ENCODE measurements at regions not wholly inside any gene's neighbourhood (a gene's known extent, or its start where the extent isn't known, plus 50 kb on each side); places are given as distances from the start of the nearest gene placed in this dataset.

- ChIA-PET CTCF (no interaction called here), POLR2A (no interaction called here)
- ATAC-seq (no peak), DNase-seq (no peak)
- intact Hi-C loops (cut with micrococcal nuclease) = no loop called here
- peaks cover 0 to 16% (median 3%) of the 10 kb centered on the region in 5 donors for H3K27me3 Mint-ChIP-seq
- no peak overlapping the region for H3K4me3 Mint-ChIP-seq
- Histone ChIP-seq H3K36me3 (ENCODE audit: control insufficient read depth in 2 of 3, insufficient read depth in 3 of 3, low read length in 3 of 3) (no peaks in the 10 kb centered on the region), H3K27me3 (ENCODE audit: control insufficient read depth in 2 of 2, insufficient read depth in 2 of 2, low read length in 2 of 2) (no peaks in the 10 kb centered on the region), H3K9me3 (ENCODE audit: control insufficient read depth in 2 of 3, low read length in 3 of 3) (no peaks in the 10 kb centered on the region), H3K4me1 (ENCODE audit: control insufficient read depth in 2 of 2, insufficient read depth in 2 of 2, low read length in 2 of 2) (no peaks in the 10 kb centered on the region), H3K27ac (ENCODE audit: low read depth, low read length) (no peak overlapping the region), H3K4me3 (ENCODE audit: low read length) (no peak overlapping the region)
- peaks cover 0 to 4% (median 0%) of the 10 kb centered on the region in 11 donors for H3K9me3 Mint-ChIP-seq
- no peak overlapping the region for H3K27ac Mint-ChIP-seq
- no peaks in the 10 kb centered on the region for H3K36me3 Mint-ChIP-seq
- peaks cover 0 to 4% (median 0%) of the 10 kb centered on the region in 7 donors for H3K4me1 Mint-ChIP-seq
These were observed 78.0 kb downstream of the CYRIA start for GRCh38 chr2:16587601-16588000.

- peaks cover 0 to 21% (median under 1%) of the 10 kb centered on the region in 5 donors for H3K27me3 Mint-ChIP-seq
- peaks cover 0 to 4% (median 0%) of the 10 kb centered on the region in 7 donors for H3K4me1 Mint-ChIP-seq
- intact Hi-C loops (cut with micrococcal nuclease) = no loop called here
- no peak overlapping the region for H3K27ac Mint-ChIP-seq
- ChIA-PET POLR2A (no interaction called here), CTCF (no interaction called here)
- no peaks in the 10 kb centered on the region for H3K36me3 ChIP-seq (ENCODE audit: control insufficient read depth in 2 of 3, insufficient read depth in 3 of 3, low read length in 3 of 3)
- H3K9me3 Mint-ChIP-seq = peaks cover 0 to 4% (median 0%) of the 10 kb centered on the region in 11 donors
- ATAC-seq = peak; percentile 70
- H3K4me3 ChIP-seq (ENCODE audit: low read length) = no peak overlapping the region
- DNase-seq = no peak
- H3K27me3 ChIP-seq (ENCODE audit: control insufficient read depth in 2 of 2, insufficient read depth in 2 of 2, low read length in 2 of 2) = no peaks in the 10 kb centered on the region
- H3K9me3 ChIP-seq (ENCODE audit: control insufficient read depth in 2 of 3, low read length in 3 of 3) = no peaks in the 10 kb centered on the region
- H3K4me1 ChIP-seq (ENCODE audit: control insufficient read depth in 2 of 2, insufficient read depth in 2 of 2, low read length in 2 of 2) = no peaks in the 10 kb centered on the region
- no peaks in the 10 kb centered on the region for H3K36me3 Mint-ChIP-seq
- no peak overlapping the region for H3K4me3 Mint-ChIP-seq
- no peak overlapping the region for H3K27ac ChIP-seq (ENCODE audit: low read depth, low read length)
These were observed 80.7 kb downstream of the CYRIA start for GRCh38 chr2:16584824-16585540.

DNA sequence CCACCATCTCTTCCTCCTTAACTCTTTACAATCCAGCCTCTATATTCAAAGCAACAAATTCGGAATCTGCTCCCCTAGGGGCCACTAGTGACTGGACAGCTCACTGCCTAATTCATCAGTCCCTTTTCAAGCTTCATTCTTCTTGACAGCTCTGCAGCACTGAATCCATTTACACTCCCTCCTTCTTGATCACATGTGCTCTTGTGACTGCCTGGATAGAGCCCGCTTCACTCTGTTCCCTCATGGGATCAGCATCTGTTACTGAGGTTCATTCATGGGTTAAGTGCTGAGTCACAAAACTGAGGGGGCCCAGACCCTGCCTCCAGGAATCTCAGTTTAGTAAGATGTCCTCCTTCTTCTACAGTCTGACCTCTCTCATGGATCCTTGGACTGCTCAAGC lies 81.5 kb downstream of the CYRIA start:
- Mint-ChIP-seq H3K4me1 (peaks cover 0 to 4% (median 0%) of the 10 kb centered on the region in 7 donors), H3K4me3 (no peak overlapping the region), H3K27me3 (peaks cover 0 to 20% (median 0%) of the 10 kb centered on the region in 5 donors), H3K27ac (no peak overlapping the region), H3K36me3 (no peaks in the 10 kb centered on the region), H3K9me3 (peaks cover 0 to 4% (median 0%) of the 10 kb centered on the region in 11 donors)
- Histone ChIP-seq H3K4me3 (ENCODE audit: low read length) (no peak overlapping the region), H3K4me1 (ENCODE audit: control insufficient read depth in 2 of 2, insufficient read depth in 2 of 2, low read length in 2 of 2) (no peaks in the 10 kb centered on the region), H3K9me3 (ENCODE audit: control insufficient read depth in 2 of 3, low read length in 3 of 3) (no peaks in the 10 kb centered on the region), H3K36me3 (ENCODE audit: control insufficient read depth in 2 of 3, insufficient read depth in 3 of 3, low read length in 3 of 3) (no peaks in the 10 kb centered on the region), H3K27me3 (ENCODE audit: control insufficient read depth in 2 of 2, insufficient read depth in 2 of 2, low read length in 2 of 2) (no peaks in the 10 kb centered on the region), H3K27ac (ENCODE audit: low read depth, low read length) (no peak overlapping the region)
- intact Hi-C loops (cut with micrococcal nuclease) = no loop called here
- POLR2A ChIA-PET = no interaction called here
- CTCF ChIA-PET = interaction anchor here (0.6 kb wide), 1 partner anchor 33 kb away, joined by 3 read pairs; no protein-coding TSS in a partner anchor
- ATAC-seq (no peak), DNase-seq (no peak)

DNA sequence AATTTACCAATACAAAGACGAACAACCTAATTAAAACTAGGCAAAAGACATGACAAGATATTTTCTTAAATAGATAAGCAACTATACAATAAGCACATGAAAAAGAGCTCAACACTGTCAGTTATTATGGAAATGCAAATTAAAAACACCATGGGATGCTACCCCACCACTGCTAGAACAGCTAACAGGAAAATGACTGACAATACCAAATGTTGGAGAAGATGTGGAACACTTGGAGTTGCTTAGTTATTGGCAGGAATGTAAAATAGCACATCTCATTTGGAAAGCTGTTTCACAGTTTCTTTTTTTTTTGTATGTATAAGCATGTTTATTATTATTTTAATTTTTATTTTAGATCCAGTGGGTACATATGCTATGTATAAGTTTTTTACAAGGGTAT lies 84.4 kb downstream of the CYRIA start:
- peaks cover 0 to 10% (median 6%) of the 10 kb centered on the region in 5 donors for H3K27me3 Mint-ChIP-seq
- H3K9me3 ChIP-seq (ENCODE audit: control insufficient read depth in 2 of 3, low read length in 3 of 3) = no peaks in the 10 kb centered on the region
- intact Hi-C loops (cut with micrococcal nuclease) = no loop called here
- H3K4me3 Mint-ChIP-seq = no peak overlapping the region
- DNase-seq (no peak), ATAC-seq (no peak)
- ChIA-PET CTCF (interaction anchor here (0.7 kb wide), 1 partner anchor 73 kb away, joined by 3 read pairs; no protein-coding TSS in a partner anchor), POLR2A (no interaction called here)
- no peak overlapping the region for H3K27ac ChIP-seq (ENCODE audit: low read depth, low read length)
- no peaks in the 10 kb centered on the region for H3K4me1 ChIP-seq (ENCODE audit: control insufficient read depth in 2 of 2, insufficient read depth in 2 of 2, low read length in 2 of 2)
- no peaks in the 10 kb centered on the region for H3K36me3 Mint-ChIP-seq
- no peaks in the 10 kb centered on the region for H3K36me3 ChIP-seq (ENCODE audit: control insufficient read depth in 2 of 3, insufficient read depth in 3 of 3, low read length in 3 of 3)
- no peak overlapping the region for H3K4me3 ChIP-seq (ENCODE audit: low read length)
- no peaks in the 10 kb centered on the region for H3K27me3 ChIP-seq (ENCODE audit: control insufficient read depth in 2 of 2, insufficient read depth in 2 of 2, low read length in 2 of 2)
- H3K27ac Mint-ChIP-seq = no peak overlapping the region
- peaks cover 0 to 4% (median 0%) of the 10 kb centered on the region in 7 donors for H3K4me1 Mint-ChIP-seq
- H3K9me3 Mint-ChIP-seq = peaks cover 0 to 4% (median 0%) of the 10 kb centered on the region in 11 donors

GRCh38 chr2:16578081-16578480 lies 87.6 kb downstream of the CYRIA start:
- H3K4me1 Mint-ChIP-seq = no peaks in the 10 kb centered on the region
- intact Hi-C loops (cut with micrococcal nuclease) = no loop called here
- Histone ChIP-seq H3K9me3 (ENCODE audit: control insufficient read depth in 2 of 3, low read length in 3 of 3) (no peaks in the 10 kb centered on the region), H3K4me1 (ENCODE audit: control insufficient read depth in 2 of 2, insufficient read depth in 2 of 2, low read length in 2 of 2) (no peaks in the 10 kb centered on the region), H3K36me3 (ENCODE audit: control insufficient read depth in 2 of 3, insufficient read depth in 3 of 3, low read length in 3 of 3) (no peaks in the 10 kb centered on the region), H3K27ac (ENCODE audit: low read depth, low read length) (no peak overlapping the region), H3K27me3 (ENCODE audit: control insufficient read depth in 2 of 2, insufficient read depth in 2 of 2, low read length in 2 of 2) (no peaks in the 10 kb centered on the region), H3K4me3 (ENCODE audit: low read length) (no peak overlapping the region)
- ChIA-PET POLR2A (no interaction called here), CTCF (no interaction called here)
- no peak overlapping the region for H3K4me3 Mint-ChIP-seq
- no peak overlapping the region for H3K27ac Mint-ChIP-seq
- no peak for DNase-seq
- peaks cover 0 to 11% (median 7%) of the 10 kb centered on the region in 11 donors for H3K9me3 Mint-ChIP-seq
- no peak for ATAC-seq
- H3K36me3 Mint-ChIP-seq = peaks cover 0 to 5% (median 0%) of the 10 kb centered on the region in 5 donors
- H3K27me3 Mint-ChIP-seq = peaks cover 0 to 18% (median 11%) of the 10 kb centered on the region in 5 donors

DNA sequence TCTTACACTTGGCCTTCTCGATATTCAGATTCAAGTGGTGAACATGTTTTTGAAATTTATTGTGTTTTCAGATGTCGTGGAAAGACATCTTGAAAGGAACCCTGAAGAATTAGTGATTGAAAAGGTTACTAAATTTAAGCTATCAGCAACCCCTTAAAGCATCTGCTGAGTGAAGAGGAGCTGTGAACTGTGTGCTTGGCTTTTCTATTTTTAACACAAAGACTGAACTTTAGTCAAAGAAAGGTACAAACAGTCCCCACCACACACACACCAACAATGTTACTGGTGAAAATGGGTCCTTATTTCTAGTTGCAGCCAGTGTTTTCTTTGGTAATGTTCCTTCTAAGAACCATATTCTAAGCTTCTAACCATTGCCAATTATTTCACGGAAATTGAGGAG lies 95.1 kb downstream of the CYRIA start:
- intact Hi-C loops (cut with micrococcal nuclease) = no loop called here
- H3K9me3 ChIP-seq (ENCODE audit: control insufficient read depth in 2 of 3, low read length in 3 of 3) = no peaks in the 10 kb centered on the region
- no peak for DNase-seq
- no peak overlapping the region for H3K4me3 ChIP-seq (ENCODE audit: low read length)
- no peaks in the 10 kb centered on the region for H3K27me3 ChIP-seq (ENCODE audit: control insufficient read depth in 2 of 2, insufficient read depth in 2 of 2, low read length in 2 of 2)
- peaks cover 0 to 16% (median 7%) of the 10 kb centered on the region in 5 donors for H3K27me3 Mint-ChIP-seq
- H3K4me3 Mint-ChIP-seq = no peak overlapping the region
- no peaks in the 10 kb centered on the region for H3K4me1 ChIP-seq (ENCODE audit: control insufficient read depth in 2 of 2, insufficient read depth in 2 of 2, low read length in 2 of 2)
- ATAC-seq = no peak
- H3K4me1 Mint-ChIP-seq = peaks cover 0 to 3% (median 0%) of the 10 kb centered on the region in 7 donors
- H3K27ac Mint-ChIP-seq = no peak overlapping the region
- H3K36me3 ChIP-seq (ENCODE audit: control insufficient read depth in 2 of 3, insufficient read depth in 3 of 3, low read length in 3 of 3) = no peaks in the 10 kb centered on the region
- no peak overlapping the region for H3K27ac ChIP-seq (ENCODE audit: low read depth, low read length)
- POLR2A ChIA-PET = no interaction called here
- peaks cover 0 to 5% (median 0%) of the 10 kb centered on the region in 5 donors for H3K36me3 Mint-ChIP-seq
- peaks cover 0 to 11% (median 5%) of the 10 kb centered on the region in 11 donors for H3K9me3 Mint-ChIP-seq
- CTCF ChIA-PET = interaction anchor here (0.6 kb wide), 1 partner anchor 282 kb away, joined by 3 read pairs; no protein-coding TSS in a partner anchor

Measured in naive thymus-derived CD4-positive, alpha-beta T cell (primary cell).